PFSK-1 (cell line): ENCODE measurements at regions not wholly inside any gene's neighbourhood (a gene's known extent, or its start where the extent isn't known, plus 50 kb on each side); places are given as distances from the start of the nearest gene placed in this dataset.

Experiments
- FOXP2 ChIP-seq: optimal IDR thresholded peaks from 2 replicates; pipeline ENCODE3; 2011; ENCODE audit warnings: borderline replicate concordance, control low read depth, inconsistent platforms; ENCODE audit not compliant: insufficient read depth; ENCODE audit errors: extremely low read length, extremely low read depth
- POLR2AphosphoS5 ChIP-seq: IDR thresholded peaks from 2 replicates; pipeline ENCODE4 v1.6.1; 2012; ENCODE audit warnings: low read depth, mild to moderate bottlenecking, control low read depth, low read length, moderate library complexity
- SIN3A ChIP-seq: IDR thresholded peaks from 2 replicates; pipeline ENCODE4 v1.6.1; 2012; ENCODE audit warnings: mild to moderate bottlenecking, low read length, moderate library complexity, borderline replicate concordance; ENCODE audit not compliant: insufficient read depth
- TAF1 ChIP-seq: IDR thresholded peaks from 2 replicates; pipeline ENCODE4 v1.6.1; 2012; ENCODE audit warnings: low read length, control low read depth, borderline replicate concordance; ENCODE audit not compliant: insufficient read depth
- TF ChIP-seq, protein P1 (sequence below), 2 experiments: IDR thresholded peaks; 2 replicates each; pipeline versions ENCODE4 v1.6.1 to v1.8.0; 2011 to 2012; ENCODE audit warnings: low read depth in 2 of 2, low read length in 2 of 2, control low read depth in 1 of 2, inconsistent platforms in 1 of 2, mild to moderate bottlenecking in 1 of 2, moderate library complexity in 1 of 2; ENCODE audit not compliant: insufficient read depth in 1 of 2

DNA sequence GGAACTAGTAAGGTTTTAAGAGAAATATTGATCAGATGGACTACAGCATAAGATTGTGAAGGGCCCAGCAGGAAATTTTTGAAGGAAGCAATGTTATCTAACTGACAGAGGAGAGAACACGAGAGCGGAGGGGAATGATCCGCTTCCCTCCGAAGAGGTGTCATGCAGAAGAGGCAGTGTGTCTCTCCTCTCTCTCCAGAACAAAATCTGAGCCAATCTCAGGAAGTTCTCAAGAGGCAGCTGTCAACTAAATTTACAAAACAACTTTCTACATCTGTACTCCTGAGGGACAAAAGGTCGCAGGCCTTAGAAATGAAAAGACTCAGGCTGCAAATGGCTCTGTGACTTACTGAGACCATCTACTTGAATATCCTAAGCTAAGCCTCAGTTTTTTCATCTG, 224.6 kb upstream of the CDH5 start:
- TF ChIP-seq FOXP2 (no peak), TAF1 (no peak), SIN3A (no peak), POLR2AphosphoS5 (no peak)
- TF ChIP-seq, protein P1, sequence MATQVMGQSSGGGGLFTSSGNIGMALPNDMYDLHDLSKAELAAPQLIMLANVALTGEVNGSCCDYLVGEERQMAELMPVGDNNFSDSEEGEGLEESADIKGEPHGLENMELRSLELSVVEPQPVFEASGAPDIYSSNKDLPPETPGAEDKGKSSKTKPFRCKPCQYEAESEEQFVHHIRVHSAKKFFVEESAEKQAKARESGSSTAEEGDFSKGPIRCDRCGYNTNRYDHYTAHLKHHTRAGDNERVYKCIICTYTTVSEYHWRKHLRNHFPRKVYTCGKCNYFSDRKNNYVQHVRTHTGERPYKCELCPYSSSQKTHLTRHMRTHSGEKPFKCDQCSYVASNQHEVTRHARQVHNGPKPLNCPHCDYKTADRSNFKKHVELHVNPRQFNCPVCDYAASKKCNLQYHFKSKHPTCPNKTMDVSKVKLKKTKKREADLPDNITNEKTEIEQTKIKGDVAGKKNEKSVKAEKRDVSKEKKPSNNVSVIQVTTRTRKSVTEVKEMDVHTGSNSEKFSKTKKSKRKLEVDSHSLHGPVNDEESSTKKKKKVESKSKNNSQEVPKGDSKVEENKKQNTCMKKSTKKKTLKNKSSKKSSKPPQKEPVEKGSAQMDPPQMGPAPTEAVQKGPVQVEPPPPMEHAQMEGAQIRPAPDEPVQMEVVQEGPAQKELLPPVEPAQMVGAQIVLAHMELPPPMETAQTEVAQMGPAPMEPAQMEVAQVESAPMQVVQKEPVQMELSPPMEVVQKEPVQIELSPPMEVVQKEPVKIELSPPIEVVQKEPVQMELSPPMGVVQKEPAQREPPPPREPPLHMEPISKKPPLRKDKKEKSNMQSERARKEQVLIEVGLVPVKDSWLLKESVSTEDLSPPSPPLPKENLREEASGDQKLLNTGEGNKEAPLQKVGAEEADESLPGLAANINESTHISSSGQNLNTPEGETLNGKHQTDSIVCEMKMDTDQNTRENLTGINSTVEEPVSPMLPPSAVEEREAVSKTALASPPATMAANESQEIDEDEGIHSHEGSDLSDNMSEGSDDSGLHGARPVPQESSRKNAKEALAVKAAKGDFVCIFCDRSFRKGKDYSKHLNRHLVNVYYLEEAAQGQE (IDR thresholded peaks at IDR 0.05; ENCODE audit: insufficient read depth in 1 of 2, low read depth in 2 of 2, low read length in 2 of 2): no peak

- TF ChIP-seq TAF1 (no peak), SIN3A (no peak), POLR2AphosphoS5 (no peak), FOXP2 (no peak)
- TF ChIP-seq, protein P1 (IDR thresholded peaks at IDR 0.05; ENCODE audit: insufficient read depth in 1 of 2, low read depth in 2 of 2, low read length in 2 of 2): no peak
These were observed 228.6 kb upstream of the CDH5 start for GRCh38 chr16:66137853-66138252.

DNA sequence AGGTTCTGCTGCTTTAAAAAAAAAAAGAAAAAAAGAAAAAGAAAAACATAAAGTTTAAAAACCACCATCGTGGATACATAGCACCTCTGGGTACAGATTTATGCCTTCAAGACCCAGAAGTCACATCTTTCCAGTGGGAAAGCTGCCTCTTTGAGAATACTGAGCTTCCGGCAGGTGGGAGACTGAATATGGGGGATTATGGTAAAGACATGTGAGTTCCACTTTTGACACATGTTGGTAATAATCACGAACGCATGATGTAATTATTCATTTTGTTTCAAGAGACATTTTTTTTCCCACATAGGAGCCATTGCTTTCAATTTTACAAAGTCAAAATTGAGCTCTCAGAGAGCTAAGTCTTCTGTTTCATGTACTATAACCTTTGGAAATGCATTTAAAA, 229.7 kb upstream of the CDH5 start:
- TF ChIP-seq, protein P1 (IDR thresholded peaks at IDR 0.05; ENCODE audit: insufficient read depth in 1 of 2, low read depth in 2 of 2, low read length in 2 of 2): no peak
- TF ChIP-seq FOXP2 (no peak), SIN3A (no peak), POLR2AphosphoS5 (no peak), TAF1 (no peak)

GRCh38 chr16:66135838-66136237, 230.7 kb upstream of the CDH5 start:
- no peak for TF ChIP-seq POLR2AphosphoS5
- no peak for TF ChIP-seq SIN3A
- no peak for TF ChIP-seq TAF1
- TF ChIP-seq, protein P1 (IDR thresholded peaks at IDR 0.05; ENCODE audit: insufficient read depth in 1 of 2, low read depth in 2 of 2, low read length in 2 of 2): no peak
- no peak for TF ChIP-seq FOXP2

DNA sequence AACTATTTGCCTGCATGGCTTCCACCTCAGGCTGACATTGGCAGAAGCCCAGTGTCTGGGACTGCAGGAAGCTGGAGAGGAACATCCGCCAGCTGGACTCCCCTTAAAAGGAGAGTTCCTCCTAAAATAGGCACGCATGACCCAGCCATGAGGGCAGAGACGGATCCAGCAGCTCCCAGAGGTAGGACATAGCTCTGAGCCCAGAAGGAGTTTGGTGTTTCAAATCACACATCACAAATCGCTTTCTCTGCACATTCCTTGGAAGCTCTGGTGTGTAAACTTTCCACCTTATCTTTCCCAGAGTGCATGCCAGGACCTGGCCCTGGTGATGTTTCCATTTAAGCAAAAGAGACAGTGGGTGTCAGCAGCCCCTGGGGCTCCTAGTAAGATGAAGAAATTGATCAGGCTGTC, 231.1 kb upstream of the CDH5 start:
- TF ChIP-seq, protein P1 (IDR thresholded peaks at IDR 0.05; ENCODE audit: insufficient read depth in 1 of 2, low read depth in 2 of 2, low read length in 2 of 2): no peak
- TF ChIP-seq FOXP2 (no peak), SIN3A (no peak)
